H1 (cell line): ENCODE measurements at regions not wholly inside any gene's neighbourhood (a gene's known extent, or its start where the extent isn't known, plus 50 kb on each side); places are given as distances from the start of the nearest gene placed in this dataset.

Source experiments
- CTCF ChIA-PET: fragments of 300-600 bp; sonication (Branson Sonifier 250); formaldehyde crosslinking; loops from one replicate; lab custom pipeline; 2021; ENCODE audit not compliant: partially characterized antibody; lab: Charles Lee
- POLR2A ChIA-PET: fragments of 300-600 bp; sonication (Branson Sonifier 250); formaldehyde crosslinking; loops from one replicate; lab custom pipeline; 2021; ENCODE audit warnings: inconsistent platforms; ENCODE audit not compliant: partially characterized antibody; lab: Charles Lee
- DNase-seq, 2 experiments: peaks; one replicate each; pipeline versions ENCODE4 v3.0.0 to v3.0.0-alpha.2; 2010 to 2022; ENCODE audit warnings: low spot score in 2 of 2, low read depth in 1 of 2, mixed read lengths in 1 of 2
- FAIRE-seq: peaks from 2 replicates; lab custom pipeline; 2011; peaks lifted over from hg19 to GRCh38; lab: Jason Lieb, UNC
- H2AFZ ChIP-seq: 2 replicates; pipeline ENCODE4 v1.8.1; 2012; ENCODE audit warnings: low read length, inconsistent platforms
- H2AK5ac ChIP-seq: 2 replicates; pipeline ENCODE4 v1.6.1; 2013; ENCODE audit warnings: low read depth, low read length
- H2BK120ac ChIP-seq: replicated peaks from 2 replicates; pipeline ENCODE3; 2013; ENCODE audit warnings: low read depth, low read length, inconsistent platforms
- H2BK12ac ChIP-seq: 2 replicates; pipeline ENCODE4 v1.6.1; 2013; ENCODE audit warnings: low read depth, low read length
- H2BK15ac ChIP-seq: 2 replicates; pipeline ENCODE4 v1.6.1; 2013; ENCODE audit warnings: low read length
- H2BK20ac ChIP-seq: 2 replicates; pipeline ENCODE4 v1.6.1; 2013; ENCODE audit warnings: low read length
- H2BK5ac ChIP-seq: 2 replicates; pipeline ENCODE4 v1.6.1; 2013; ENCODE audit warnings: low read depth, low read length
- H3K14ac ChIP-seq: 2 replicates; pipeline ENCODE4 v1.6.1; 2013; ENCODE audit warnings: inconsistent platforms; ENCODE audit not compliant: insufficient read length
- H3K18ac ChIP-seq: 2 replicates; pipeline ENCODE4 v1.6.1; 2013; ENCODE audit warnings: low read length; ENCODE audit errors: extremely low read depth
- H3K23ac ChIP-seq: 2 replicates; pipeline ENCODE4 v1.6.1; 2013; ENCODE audit warnings: inconsistent platforms; ENCODE audit not compliant: insufficient read length
- H3K23me2 ChIP-seq: 2 replicates; pipeline ENCODE4 v1.6.1; 2013; ENCODE audit warnings: low read depth, low read length
- H3K27ac ChIP-seq: 2 replicates; pipeline ENCODE4 v1.6.1; 2011; ENCODE audit warnings: low read depth, low read length, inconsistent platforms
- H3K27me3 ChIP-seq, 4 experiments: replicated peaks in 1 of 4; 1 replicate in 1 of 4; 2 replicates in 3 of 4; pipeline versions ENCODE4 v1.6.1 to v1.8.1; 2011 to 2013; ENCODE audit warnings: low read length in 3 of 4, mild to moderate bottlenecking in 3 of 4, inconsistent platforms in 2 of 4, mixed read lengths in 2 of 4, moderate library complexity in 1 of 4; ENCODE audit not compliant: control insufficient read depth in 3 of 4, insufficient read depth in 3 of 4; ENCODE audit errors: extremely low read depth in 1 of 4
- H3K36me3 ChIP-seq, 4 experiments: 2 replicates each; pipeline versions ENCODE4 v1.6.1 to v1.8.1; 2011 to 2013; ENCODE audit warnings: mild to moderate bottlenecking in 4 of 4, low read length in 3 of 4, moderate library complexity in 2 of 4, control low read depth in 1 of 4, inconsistent platforms in 1 of 4; ENCODE audit not compliant: insufficient read depth in 4 of 4, control insufficient read depth in 2 of 4
- H3K4ac ChIP-seq: replicated peaks from 2 replicates; pipeline ENCODE3; 2013; ENCODE audit warnings: low read length, low read depth, mixed read lengths, inconsistent platforms; ENCODE audit not compliant: insufficient read length
- H3K4me1 ChIP-seq, 4 experiments: replicated peaks in 1 of 4; 1 replicate in 1 of 4; 2 replicates in 3 of 4; pipeline versions ENCODE4 v1.6.1 to v1.8.1; 2011 to 2013; ENCODE audit warnings: low read length in 3 of 4, inconsistent platforms in 2 of 4, mixed read lengths in 1 of 4; ENCODE audit not compliant: insufficient read depth in 4 of 4, control insufficient read depth in 3 of 4
- H3K4me2 ChIP-seq, 2 experiments: 2 replicates each; pipeline versions ENCODE4 v1.6.1 to v1.8.1; 2011 to 2013; ENCODE audit warnings: low read depth in 2 of 2, low read length in 2 of 2, control low read depth in 1 of 2, inconsistent platforms in 1 of 2, mild to moderate bottlenecking in 1 of 2; ENCODE audit not compliant: insufficient read depth in 1 of 2
- H3K4me3 ChIP-seq, 4 experiments: fragments of 200-600, 300-600 bp in 1 of 4; sonication (generic), shearing (Covaris generic), sonication (Bioruptor Twin) in 1 of 4; 2 replicates each; pipeline versions ENCODE4 v1.5.1 to v1.8.1; 2011 to 2016; ENCODE audit warnings: low read length in 4 of 4, low read depth in 3 of 4, control low read depth in 2 of 4, inconsistent platforms in 2 of 4, mild to moderate bottlenecking in 2 of 4, mixed read lengths in 1 of 4, moderate library complexity in 1 of 4; ENCODE audit not compliant: insufficient read depth in 2 of 4; ENCODE audit errors: extremely low read depth in 1 of 4
- H3K56ac ChIP-seq: replicated peaks from 2 replicates; pipeline ENCODE3; 2013; ENCODE audit warnings: low read depth, mild to moderate bottlenecking, mixed read lengths, low read length, inconsistent platforms; ENCODE audit not compliant: insufficient read length
- H3K79me1 ChIP-seq: 2 replicates; pipeline ENCODE4 v1.6.1; 2013; ENCODE audit warnings: low read depth, low read length, control low read depth
- H3K79me2 ChIP-seq, 2 experiments: 2 replicates each; pipeline versions ENCODE4 v1.6.1 to v1.8.1; 2012 to 2013; ENCODE audit warnings: low read length in 2 of 2, mild to moderate bottlenecking in 2 of 2, inconsistent platforms in 1 of 2; ENCODE audit not compliant: insufficient read depth in 2 of 2, control insufficient read depth in 1 of 2
- H3K9ac ChIP-seq, 4 experiments: replicated peaks in 1 of 4; 1 replicate in 1 of 4; 2 replicates in 3 of 4; pipeline versions ENCODE4 v1.6.1 to v1.8.1; 2011 to 2013; ENCODE audit warnings: low read depth in 3 of 4, low read length in 3 of 4, control low read depth in 2 of 4, mild to moderate bottlenecking in 2 of 4, moderate library complexity in 2 of 4, inconsistent platforms in 1 of 4; ENCODE audit errors: extremely low read depth in 1 of 4
- H3K9me3 ChIP-seq, 2 experiments: 2 replicates each; pipeline versions ENCODE4 v1.6.1 to v1.8.1; 2012 to 2013; ENCODE audit warnings: mild to moderate bottlenecking in 2 of 2, moderate library complexity in 2 of 2, control low read depth in 1 of 2, inconsistent platforms in 1 of 2, low read depth in 1 of 2, low read length in 1 of 2, mixed read lengths in 1 of 2; ENCODE audit not compliant: insufficient read depth in 2 of 2
- H4K20me1 ChIP-seq, 2 experiments: replicated peaks in 1 of 2; 2 replicates each; pipeline versions ENCODE3 to v1.8.1; 2011 to 2013; ENCODE audit warnings: inconsistent platforms in 2 of 2, low read length in 2 of 2, mild to moderate bottlenecking in 1 of 2; ENCODE audit not compliant: insufficient read depth in 2 of 2, control insufficient read depth in 1 of 2
- H4K5ac ChIP-seq: 2 replicates; pipeline ENCODE4 v1.6.1; 2013; ENCODE audit warnings: low read length, low read depth, mixed read lengths, inconsistent platforms; ENCODE audit not compliant: insufficient read length
- H4K8ac ChIP-seq: 2 replicates; pipeline ENCODE4 v1.8.0; 2013; ENCODE audit warnings: mild to moderate bottlenecking, moderate library complexity, low read length, inconsistent platforms; ENCODE audit not compliant: insufficient read depth; ENCODE audit errors: extremely low read depth
- H4K91ac ChIP-seq: replicated peaks from 2 replicates; pipeline ENCODE3; 2013; ENCODE audit warnings: low read length, mixed read lengths, inconsistent platforms; ENCODE audit not compliant: insufficient read length
- CHD2 ChIP-seq: IDR thresholded peaks from 2 replicates; pipeline ENCODE4 v1.6.1; 2012; ENCODE audit warnings: low read length, improper control_type of control experiment
- CTCF ChIP-seq, 3 experiments: IDR thresholded peaks; 1 replicate in 2 of 3; 2 replicates in 1 of 3; pipeline versions ENCODE4 v1.5.1 to v1.6.1; 2011; ENCODE audit warnings: low read length in 3 of 3, mild to moderate bottlenecking in 3 of 3, inconsistent platforms in 2 of 3, low read depth in 1 of 3, moderate library complexity in 1 of 3; ENCODE audit not compliant: insufficient read depth in 1 of 3; ENCODE audit errors: control extremely low read depth in 1 of 3
- SAP30 ChIP-seq: fragments of 300-600 bp; sonication (generic); IDR thresholded peaks from 2 replicates; pipeline ENCODE4 v1.7.1; 2012; ENCODE audit warnings: low read length, moderate library complexity, mild to moderate bottlenecking, inconsistent platforms; ENCODE audit not compliant: insufficient read depth, insufficient replicate concordance
- WGBS, 2 experiments: shearing (Covaris generic) in 1 of 2; methylation state at CpG; one replicate each; pipeline versions ENCODE4 v1.1.6 to v1.1.7; 2013 to 2015; ENCODE audit warnings: low lambda C conversion rate in 2 of 2, mixed read lengths in 2 of 2, inconsistent platforms in 1 of 2, low coverage in 1 of 2, missing lambda C conversion rate in 1 of 2; ENCODE audit not compliant: insufficient replicate concordance in 2 of 2, insufficient coverage in 1 of 2, insufficient read length in 1 of 2; ENCODE audit errors: extremely low coverage in 1 of 2, missing lambda C conversion rate in 1 of 2; 5-methylcytosine and 5-hydroxymethylcytosine counted together

DNA sequence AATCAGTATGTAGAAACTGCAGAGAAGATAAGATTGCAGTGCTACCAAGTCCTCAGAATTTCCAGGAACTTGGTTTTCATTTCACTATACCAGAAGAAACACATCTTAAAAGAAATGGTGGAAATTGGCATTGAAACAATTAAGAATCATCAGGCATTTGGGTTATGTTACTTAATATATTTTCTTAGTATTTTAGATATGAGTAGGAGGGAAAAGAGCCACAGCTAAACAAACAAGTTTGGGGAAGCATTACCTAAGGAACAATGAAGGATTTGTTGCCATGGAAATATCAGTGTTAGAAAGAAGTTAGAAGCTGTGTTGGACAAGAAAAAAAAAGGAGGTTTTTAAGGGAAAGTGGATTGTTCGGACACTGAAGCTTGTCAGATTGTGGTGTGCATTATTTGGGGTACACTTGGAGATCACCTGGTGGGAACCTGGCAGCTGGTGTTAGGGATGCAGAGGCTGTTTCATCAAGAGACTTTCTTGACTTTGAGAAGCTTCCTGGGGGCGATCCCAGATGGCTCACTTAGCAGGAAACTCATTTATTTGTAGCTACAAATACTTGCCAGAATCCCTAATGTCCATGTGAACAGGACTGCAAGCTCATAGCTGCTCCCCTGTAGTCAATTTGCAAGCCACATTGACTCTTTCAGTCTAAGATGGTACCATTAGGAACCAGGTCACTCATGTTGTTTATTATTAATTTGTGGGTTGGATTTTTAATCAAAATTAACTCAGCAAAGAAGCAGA lies 246.7 kb downstream of the RFC3 start:
- Histone ChIP-seq H2BK120ac (no peak overlapping the region), H4K91ac (no peak overlapping the region), H2BK12ac (no peak overlapping the region), H3K14ac (no peak overlapping the region), H4K20me1 (no peaks in the 10 kb centered on the region), H3K4me1 (no peaks in the 10 kb centered on the region), H3K27ac (no peak overlapping the region), H4K8ac (no peak overlapping the region), H2BK20ac (no peak overlapping the region), H2AFZ (no peak overlapping the region), H3K23ac (no peak overlapping the region), H3K9ac (no peak overlapping the region), H3K4ac (no peak overlapping the region), H4K5ac (no peak overlapping the region), H3K23me2 (no peaks in the 10 kb centered on the region), H3K4me3 (no peak overlapping the region), H3K36me3 (no peaks in the 10 kb centered on the region), H3K18ac (no peak overlapping the region), H3K9me3 (no peaks in the 10 kb centered on the region), H3K56ac (no peak overlapping the region), H2BK5ac (no peak overlapping the region), H3K79me2 (no peaks in the 10 kb centered on the region), H2BK15ac (no peak overlapping the region), H2AK5ac (no peak overlapping the region), H3K79me1 (no peaks in the 10 kb centered on the region), H3K27me3 (no peaks in the 10 kb centered on the region), H3K4me2 (no peak overlapping the region)
- TF ChIP-seq SAP30 (no peak), CTCF (IDR thresholded peaks at IDR 0.05; ENCODE audit: control extremely low read depth in 1 of 3, insufficient read depth in 1 of 3, low read depth in 1 of 3, low read length in 3 of 3) (no peak), CHD2 (no peak)
- DNase-seq, result no peak
- ChIA-PET POLR2A (interaction anchor here (1.2 kb wide), 1 partner anchor 118 kb away, joined by 3 read pairs; no protein-coding TSS in a partner anchor), CTCF (no interaction called here)
- no peak for FAIRE-seq
- 91% methylated on average over 2 of the region's 2 CpGs; no CpG with 5 or more reads in 1 of the 2 experiments for WGBS, 2 experiments
